CD4-positive, alpha-beta T cell treated with Interleukin-15 for 1 hour (primary cell): ENCODE measurements at regions not wholly inside any gene's neighbourhood (a gene's known extent, or its start where the extent isn't known, plus 50 kb on each side); places are given as distances from the start of the nearest gene placed in this dataset.

ENCODE experiments used
- DNase-seq: peaks from one replicate; pipeline ENCODE4 v3.0.0-alpha.2; 2020

GRCh38 chr16:66169817-66170216 is 196.7 kb upstream of the CDH5 start:
- no peak for DNase-seq

- no peak for DNase-seq
These were observed 197.7 kb upstream of the CDH5 start for GRCh38 chr16:66168777-66169176.

DNA sequence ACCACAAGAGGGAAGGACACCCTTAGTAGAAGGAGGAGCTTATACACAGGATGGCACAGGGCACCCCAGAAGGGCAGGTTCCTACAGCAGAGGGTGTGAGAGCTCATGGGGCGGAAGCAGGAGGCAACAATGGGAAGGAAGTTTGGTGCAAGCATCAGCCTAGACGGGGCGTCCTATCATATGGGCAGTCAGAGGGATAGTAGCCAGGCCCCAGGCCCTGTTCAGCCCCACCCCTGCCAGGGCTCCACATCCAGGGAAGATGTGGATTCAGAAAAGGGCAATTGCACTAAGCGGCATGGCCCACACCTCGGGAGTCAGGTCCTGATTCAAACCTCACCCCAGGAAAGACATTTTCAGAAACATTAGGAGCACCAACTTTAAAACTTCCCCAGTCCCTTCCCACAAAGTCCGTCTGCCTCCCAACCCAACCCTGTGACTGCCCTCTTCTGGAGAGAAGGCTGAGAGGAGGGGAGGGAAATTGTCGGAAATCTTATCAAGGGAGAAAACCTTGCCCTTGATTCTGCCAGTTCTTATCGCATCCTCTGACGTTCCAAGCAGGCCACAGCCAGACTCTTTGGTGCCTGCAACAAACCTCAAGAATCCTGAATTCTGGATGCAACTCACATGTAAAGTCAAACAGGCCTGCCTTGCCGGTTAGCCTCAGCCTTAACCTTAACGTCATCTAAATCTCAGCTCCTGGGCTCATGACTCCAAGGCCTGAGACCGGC is 198.8 kb upstream of the CDH5 start:
- no peak for DNase-seq

DNA sequence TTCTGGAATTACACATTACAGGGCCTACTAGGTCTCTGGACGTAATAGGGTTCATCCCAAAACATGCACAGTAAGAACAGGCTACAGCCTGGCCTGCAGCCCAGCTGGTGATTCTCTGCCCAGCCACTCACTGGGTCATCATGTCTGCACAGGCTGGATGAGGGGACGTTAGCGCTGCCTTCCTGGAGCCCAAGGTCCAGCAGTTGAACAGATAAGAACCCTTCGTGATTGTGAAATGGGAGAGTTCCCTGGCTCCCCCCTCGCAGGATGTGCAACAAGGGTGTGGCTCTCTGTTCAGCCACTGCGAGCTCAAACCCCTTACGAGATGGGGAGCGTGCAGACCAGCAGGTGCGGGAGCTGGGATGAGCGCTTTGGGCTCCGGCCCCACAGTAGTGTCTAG is 200.0 kb upstream of the CDH5 start:
- no peak for DNase-seq

DNA sequence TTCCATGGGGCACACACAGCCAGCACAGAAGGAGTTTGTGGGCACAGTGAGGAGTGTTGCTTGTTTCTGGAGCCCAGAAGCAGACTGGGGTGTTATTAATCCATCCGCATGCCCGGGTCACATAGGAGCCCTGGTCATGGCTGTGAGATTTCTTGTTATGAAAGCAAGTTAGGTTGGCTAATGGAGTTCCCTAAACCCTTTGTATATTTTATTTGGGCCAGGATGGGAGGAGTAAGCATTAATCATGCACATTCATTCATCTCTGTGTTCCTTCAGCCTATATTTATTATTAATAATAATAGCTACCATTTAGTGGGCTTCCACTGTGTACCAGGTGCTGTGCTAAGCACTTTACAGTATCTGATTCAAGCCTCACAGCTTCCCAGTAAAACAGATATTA is 200.6 kb upstream of the CDH5 start:
- no peak for DNase-seq

- no peak for DNase-seq
These were observed 201.8 kb upstream of the CDH5 start for GRCh38 chr16:66164581-66165247.

GRCh38 chr16:66162821-66163220 is 203.7 kb upstream of the CDH5 start:
- DNase-seq: no peak

GRCh38 chr16:66161942-66162341 is 204.5 kb upstream of the CDH5 start:
- no peak for DNase-seq

DNA sequence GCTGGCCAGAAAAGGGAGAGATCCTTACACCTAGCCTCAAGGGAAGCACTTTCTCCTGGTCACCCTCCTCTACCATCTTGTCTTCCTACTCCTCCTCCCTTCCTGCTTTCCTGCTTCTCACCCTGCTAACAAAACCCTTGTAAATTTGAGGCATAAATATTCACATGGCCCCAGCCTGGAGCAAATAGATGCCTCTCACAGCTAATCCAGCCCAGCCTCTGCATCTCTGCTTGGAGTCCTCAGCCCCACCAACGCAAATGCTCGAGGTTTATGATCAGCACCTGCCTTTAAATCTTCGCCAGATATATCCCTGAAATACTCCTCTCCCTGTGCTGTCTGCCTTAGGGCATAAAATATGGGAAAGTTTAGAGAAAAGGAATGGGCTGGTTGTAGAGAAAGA is 205.2 kb upstream of the CDH5 start:
- DNase-seq: no peak

DNA sequence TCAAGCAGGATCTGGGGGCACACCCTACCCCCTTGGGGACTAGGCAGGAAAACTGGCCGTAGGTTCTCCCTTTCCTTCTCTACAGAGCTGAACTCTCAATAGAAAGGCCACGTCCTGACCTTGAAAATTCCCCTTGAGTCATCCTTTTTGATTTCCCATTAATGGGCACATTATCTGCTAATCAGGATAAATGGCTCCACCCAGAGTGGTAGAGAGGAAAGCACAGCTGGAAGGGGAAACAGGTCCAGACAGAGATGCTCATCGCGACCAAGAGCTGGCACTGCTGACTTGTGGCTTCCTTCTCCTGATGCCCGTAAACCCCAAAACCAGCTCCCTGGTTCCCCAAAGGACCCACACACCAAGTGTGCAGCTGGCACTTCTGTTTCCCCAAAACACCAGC is 206.5 kb upstream of the CDH5 start:
- DNase-seq: no peak

DNA sequence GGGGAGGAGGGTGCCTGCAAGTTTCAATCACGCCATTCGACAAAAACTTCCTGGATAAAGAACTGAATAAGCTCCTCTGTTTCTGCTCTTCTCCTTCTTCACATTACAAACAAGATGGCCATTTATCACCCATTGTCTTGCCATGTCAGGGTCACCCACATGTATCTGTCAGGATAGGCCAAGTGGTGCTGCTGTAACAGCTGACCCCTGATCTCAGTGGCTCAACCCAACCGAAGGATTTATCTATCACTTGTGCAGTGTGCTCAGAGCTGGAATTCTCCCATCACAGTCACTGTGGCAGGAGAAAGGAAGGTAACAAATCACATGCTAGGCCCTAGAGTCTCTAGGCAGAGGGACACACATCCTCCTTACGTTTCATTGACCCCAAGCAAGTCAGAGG is 210.0 kb upstream of the CDH5 start:
- DNase-seq: no peak

DNA sequence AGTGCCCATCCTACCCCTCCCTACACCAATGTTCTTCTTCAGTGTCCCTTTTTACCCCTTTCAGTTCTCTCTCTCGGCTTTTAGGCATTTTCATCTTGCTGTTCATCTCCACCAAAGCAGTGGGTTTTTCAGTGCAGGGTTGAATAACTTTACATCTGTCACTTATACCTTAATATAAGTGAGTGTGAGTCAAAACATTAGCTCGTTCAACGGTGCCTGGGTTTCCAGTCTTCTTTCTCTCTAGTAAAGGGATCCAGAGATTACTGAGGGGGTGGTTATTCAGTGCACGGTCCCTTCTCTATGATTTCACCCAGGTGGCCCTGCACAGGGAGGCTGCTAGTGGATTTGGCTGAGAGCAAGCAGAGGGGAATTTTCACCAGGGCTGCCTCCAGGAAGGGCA is 210.6 kb upstream of the CDH5 start:
- DNase-seq: no peak

DNA sequence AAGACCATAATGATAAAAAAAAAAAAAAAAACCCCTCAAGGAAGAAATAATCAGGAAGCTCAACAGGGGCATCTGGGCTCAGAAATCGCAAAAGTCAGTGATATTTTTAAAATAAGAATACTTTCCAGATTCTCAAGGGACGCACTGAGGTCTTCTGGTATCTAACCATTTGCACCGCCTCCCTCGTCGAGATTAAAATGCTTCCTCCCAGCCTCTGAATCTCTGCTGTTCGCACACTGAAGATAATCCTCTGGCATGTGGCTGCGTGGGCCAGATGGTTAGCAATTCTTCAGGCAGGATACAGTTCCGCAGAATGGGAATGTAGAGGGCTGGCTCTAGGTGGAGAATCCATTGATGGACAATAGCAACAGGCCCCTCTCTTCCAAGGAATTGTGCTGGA is 211.7 kb upstream of the CDH5 start:
- no peak for DNase-seq

DNA sequence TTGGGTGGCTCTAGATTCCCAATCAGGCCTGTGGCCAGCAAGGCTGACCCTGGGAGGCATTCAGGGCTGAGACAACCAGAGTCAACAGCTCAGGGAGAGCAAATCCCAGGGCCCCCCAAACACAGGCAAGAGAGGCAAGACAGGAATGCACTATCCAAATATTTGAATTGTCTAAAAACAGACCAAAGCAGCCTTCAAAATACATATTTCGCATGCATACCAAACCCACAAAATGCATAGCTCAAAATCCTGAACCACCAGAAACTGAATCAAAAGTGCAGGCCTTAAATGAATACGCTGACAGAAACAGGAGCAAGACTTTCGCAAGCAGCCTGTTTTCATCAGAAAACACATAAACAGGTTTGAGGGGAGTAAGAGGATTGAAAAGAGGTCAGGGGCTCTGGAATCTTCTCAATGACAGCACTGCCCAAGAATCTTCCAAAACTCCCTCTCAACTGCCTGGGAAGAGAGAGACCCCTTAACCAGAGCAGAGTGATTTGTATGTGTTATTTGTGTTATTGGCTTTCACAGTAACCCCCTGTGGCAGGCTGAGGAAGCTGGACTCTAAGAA is 213.6 kb upstream of the CDH5 start:
- DNase-seq: no peak

DNA sequence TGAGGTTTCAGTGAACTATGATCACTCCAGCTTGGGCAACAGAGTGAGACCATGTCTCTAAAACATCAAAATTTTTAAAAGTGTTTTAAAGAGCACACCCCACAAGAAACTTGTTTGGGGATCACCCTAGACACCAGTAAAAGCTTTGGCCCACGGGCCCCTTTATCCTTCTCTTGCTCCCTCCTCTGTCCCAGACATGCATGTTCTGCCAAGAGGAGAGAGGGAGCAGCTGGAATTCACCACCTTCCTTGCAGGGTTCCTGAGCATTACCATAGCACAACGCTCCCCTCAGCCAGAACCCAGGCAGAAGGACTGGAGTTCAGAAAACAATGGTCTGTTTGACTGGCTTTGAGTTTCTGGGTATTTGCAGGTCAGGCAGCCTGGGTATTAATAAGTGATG is 214.3 kb upstream of the CDH5 start:
- no peak for DNase-seq

DNA sequence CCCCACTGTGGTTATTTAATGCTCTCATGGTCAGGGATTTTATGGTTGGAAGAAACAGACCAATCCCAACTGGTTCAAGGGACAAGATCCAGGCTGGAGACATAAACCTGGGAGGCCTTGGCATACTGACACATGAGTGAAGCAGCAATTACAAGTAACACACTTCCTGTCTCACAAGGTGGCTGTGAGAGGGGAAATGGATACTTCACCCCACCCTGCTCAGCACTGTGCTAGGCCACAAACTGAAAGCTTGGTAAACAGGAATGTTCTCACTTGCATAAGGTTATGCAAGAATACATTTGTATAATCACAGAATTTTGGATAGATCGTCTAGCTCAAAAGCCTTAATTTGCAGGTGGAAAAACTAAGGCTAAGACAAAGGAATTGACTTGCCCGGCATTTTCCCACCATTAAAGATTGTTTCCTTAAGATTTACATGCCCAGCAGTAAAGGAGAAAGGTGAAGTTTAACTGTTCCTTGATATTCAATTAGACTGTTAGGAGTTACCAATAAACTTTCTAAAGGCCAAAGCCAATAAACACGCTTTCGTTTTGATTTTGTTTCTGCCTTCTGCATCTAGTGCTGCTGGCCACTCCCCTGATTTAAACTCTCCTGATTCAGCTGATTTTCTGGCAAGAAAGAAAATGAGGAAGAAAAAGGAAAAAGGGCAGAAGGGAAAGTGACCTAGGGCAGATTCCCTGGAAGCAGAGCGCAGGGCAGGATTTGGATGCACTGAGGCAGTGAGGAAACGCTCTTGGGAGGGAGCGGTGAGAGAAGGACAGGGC is 215.6 kb upstream of the CDH5 start:
- DNase-seq: no peak

DNA sequence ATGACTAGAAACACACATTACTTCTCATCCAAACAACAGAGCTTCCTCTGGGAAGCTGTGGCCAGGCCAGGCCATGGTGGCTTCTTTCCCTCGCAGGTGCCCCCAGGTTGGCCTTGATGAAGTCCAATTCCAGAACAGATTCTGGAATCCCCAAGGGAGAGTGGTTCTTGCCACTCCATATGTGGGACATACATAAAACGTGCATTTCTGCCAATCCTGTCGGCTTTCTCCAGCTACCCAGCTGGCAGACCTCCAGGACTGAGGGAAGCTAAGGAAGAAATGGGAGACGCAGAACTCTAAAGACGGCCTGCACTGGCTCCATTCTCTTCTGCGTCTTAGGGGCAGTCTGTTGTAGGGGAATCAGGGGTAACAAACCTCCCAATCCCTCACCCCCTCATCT is 219.2 kb upstream of the CDH5 start:
- DNase-seq: no peak

GRCh38 chr16:66146798-66147197 is 219.7 kb upstream of the CDH5 start:
- DNase-seq: no peak

GRCh38 chr16:66144641-66145040 is 221.8 kb upstream of the CDH5 start:
- DNase-seq: no peak

- DNase-seq: no peak
These were observed 223.1 kb upstream of the CDH5 start for GRCh38 chr16:66143415-66143814.

- no peak for DNase-seq
These were observed 224.6 kb upstream of the CDH5 start for GRCh38 chr16:66141885-66142284.

DNA sequence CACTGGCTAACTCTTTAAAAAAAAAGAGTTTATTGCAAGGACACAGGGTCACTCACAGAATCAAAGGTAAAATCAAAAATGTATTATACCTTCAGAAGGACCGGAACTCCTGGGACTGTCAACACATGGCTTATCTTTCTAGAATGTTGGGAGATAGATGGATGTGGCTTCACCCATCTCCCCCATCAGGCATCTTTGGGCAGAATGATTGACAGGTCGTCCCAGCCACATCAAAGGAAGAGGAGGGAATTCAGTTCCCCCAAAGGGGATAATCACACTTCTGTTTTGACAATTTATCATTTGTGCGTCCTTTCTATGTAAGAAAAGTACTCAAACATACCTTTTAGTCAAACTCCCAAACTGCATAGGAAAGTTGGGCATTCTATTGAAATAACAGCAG is 228.6 kb upstream of the CDH5 start:
- DNase-seq: no peak

- no peak for DNase-seq
These were observed 229.7 kb upstream of the CDH5 start for GRCh38 chr16:66136841-66137240.

GRCh38 chr16:66135838-66136237 is 230.7 kb upstream of the CDH5 start:
- no peak for DNase-seq
